NCI-H1930 (cell line): ENCODE measurements at regions not wholly inside any gene's neighbourhood (a gene's known extent, or its start where the extent isn't known, plus 50 kb on each side); places are given as distances from the start of the nearest gene placed in this dataset.

ENCODE experiments used
- DNase-seq, 2 experiments: peaks; one replicate each; lab custom pipeline; 2025; lab: John Stamatoyannopoulos, UW

DNA sequence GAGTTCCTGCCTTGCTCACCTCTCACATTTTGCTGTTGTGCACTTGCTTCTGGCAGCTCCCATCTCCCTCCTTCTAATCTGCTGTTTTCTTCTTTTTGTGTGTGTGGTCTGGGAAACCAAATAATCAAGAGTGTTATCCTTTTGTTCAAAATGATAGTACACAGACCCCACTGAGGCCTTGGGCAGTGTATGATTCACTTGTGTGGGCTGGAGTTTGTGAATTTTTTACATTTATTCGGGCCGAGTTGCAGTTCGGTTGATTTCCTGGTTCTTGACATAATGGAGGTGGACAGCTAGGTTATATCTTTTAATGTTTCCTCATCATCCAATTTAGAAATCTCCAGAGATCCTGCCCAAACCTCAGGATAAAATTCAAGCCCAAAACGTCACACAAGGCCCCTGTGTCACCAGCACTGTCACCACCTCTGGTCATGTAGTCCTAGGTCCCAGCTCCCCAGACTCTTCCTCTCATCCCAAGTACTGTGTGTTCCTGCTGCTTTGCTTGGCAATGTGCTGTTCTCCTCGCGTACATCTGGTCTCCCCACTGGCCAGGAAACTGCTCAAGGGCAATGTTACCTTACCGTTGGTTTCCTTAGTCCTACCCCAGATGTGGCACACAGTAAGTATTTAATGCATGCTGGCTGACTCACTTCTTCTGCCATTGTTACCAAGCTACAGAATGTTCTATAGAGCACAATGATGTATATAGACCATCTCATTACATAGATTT is 55.7 kb upstream of the PHACTR2 start:
- no peak for DNase-seq

GRCh38 chr6:143621159-143621873 is 56.4 kb upstream of the PHACTR2 start:
- no peak for DNase-seq

- no peak for DNase-seq
These were observed 57.3 kb upstream of the PHACTR2 start for GRCh38 chr6:143620447-143620846.

GRCh38 chr6:143619824-143620401 is 57.9 kb upstream of the PHACTR2 start:
- no peak for DNase-seq

DNA sequence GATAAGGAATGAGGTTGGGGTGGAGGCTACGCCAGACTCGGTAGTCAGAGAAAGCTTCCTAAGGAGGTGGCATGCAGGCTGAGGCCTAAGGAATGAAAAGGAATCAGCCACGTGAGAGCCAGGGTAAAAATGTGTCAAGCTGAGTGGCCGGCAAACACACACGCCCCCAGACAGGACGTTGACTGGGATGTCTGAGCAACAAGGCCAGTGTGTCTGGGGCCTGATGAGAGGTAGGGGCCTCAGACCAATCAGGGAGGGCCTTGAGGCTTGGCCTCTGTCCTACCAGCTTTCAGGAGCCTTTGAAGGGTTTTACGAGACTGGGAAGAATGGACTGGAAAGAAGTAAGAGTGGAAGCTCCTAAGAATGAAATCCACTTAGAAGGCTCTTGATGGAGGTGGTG is 61.0 kb upstream of the PHACTR2 start:
- no peak for DNase-seq

GRCh38 chr6:143615785-143616184 is 62.0 kb upstream of the PHACTR2 start:
- no peak for DNase-seq

GRCh38 chr6:143614235-143614634 is 63.5 kb upstream of the PHACTR2 start:
- DNase-seq, result no peak

DNA sequence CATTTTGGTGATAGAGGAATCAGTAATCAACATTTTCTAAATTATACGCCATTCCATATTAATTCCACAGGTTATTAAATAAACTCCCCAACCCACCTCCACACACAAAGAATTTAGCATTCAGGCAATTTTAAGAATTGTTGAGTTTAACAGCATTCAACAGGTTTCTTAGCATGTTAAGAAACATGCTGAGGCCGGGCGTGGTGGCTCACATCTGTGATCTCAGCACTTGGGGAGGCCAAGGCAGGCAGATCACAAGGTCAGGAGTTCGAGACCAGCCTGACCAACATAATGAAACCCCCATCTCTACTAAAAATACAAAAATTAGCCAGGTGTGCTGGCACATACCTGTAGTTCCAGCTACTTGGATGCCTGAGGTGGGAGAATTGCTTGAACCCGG is 64.0 kb upstream of the PHACTR2 start:
- DNase-seq, result no peak

- DNase-seq, result no peak
These were observed 65.6 kb upstream of the PHACTR2 start for GRCh38 chr6:143612186-143612585.

GRCh38 chr6:143611580-143611979 is 66.2 kb upstream of the PHACTR2 start:
- no peak for DNase-seq

- no peak for DNase-seq
These were observed 67.8 kb upstream of the PHACTR2 start for GRCh38 chr6:143609972-143610371.

GRCh38 chr6:143609501-143609900 is 68.3 kb upstream of the PHACTR2 start:
- no peak for DNase-seq

DNA sequence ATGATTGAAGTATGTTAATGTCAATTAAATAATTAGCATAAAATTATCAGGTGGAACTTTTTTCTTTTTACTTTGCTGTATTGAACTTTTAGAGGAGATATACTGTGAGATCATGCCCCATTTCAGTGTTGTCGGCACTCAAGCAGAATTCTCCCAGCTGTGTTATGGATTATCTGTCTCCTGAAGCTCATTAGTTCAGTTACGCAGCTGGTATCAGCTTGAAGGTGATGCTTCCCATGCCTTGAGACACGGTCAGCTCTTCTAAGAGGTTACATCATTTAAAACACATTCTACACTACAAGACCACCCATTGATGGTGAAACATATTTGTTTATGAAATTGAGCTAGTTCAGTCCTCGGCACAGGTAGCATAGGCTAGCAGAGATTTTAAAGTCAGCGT is 68.9 kb upstream of the PHACTR2 start:
- no peak for DNase-seq

DNA sequence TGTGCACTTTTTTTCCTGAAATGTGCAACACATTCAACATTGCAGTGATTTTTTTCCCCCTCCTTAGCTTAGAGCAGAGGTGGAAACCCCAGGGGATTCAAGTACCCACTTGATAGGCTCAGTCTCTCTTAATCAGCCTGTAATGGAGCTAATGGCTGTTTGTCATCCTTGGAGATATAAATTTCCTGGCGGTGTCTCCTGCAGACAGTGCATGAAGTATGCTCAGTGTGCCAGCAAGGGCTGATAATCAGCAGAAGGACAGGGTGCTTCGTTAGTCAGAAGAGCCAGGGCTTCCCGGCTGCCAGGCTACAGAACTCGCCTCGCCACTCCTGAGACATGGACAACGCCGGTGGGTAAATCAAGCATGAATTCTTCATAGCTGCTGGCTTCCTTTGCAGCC is 69.8 kb upstream of the PHACTR2 start:
- no peak for DNase-seq

- DNase-seq, result no peak
These were observed 70.6 kb upstream of the PHACTR2 start for GRCh38 chr6:143607168-143607567.

GRCh38 chr6:143605906-143606521 is 71.8 kb upstream of the PHACTR2 start:
- no peak for DNase-seq

DNA sequence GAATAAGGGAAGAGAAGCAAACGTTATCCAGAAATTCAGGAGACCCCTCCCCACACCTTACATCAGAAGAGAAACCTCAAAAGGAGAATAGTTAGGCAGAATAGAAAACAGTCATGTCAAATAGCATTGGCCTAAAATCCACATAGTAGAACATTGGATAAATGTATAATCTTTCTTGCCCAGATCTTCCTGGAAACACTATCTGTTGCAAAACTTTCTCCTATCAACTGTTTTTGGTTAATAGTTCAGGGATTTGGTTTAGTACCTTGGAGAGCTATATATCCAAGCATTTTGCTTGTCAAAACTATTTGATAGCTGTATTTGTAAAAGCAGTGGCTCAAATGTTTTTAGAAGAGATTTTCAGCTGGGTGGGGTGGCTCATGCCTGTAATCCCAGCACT is 74.3 kb upstream of the PHACTR2 start:
- DNase-seq, result no peak

GRCh38 chr6:143601504-143601903 is 76.3 kb upstream of the PHACTR2 start:
- DNase-seq, result no peak

- DNase-seq, result no peak
These were observed 76.9 kb upstream of the PHACTR2 start for GRCh38 chr6:143600821-143601220.

DNA sequence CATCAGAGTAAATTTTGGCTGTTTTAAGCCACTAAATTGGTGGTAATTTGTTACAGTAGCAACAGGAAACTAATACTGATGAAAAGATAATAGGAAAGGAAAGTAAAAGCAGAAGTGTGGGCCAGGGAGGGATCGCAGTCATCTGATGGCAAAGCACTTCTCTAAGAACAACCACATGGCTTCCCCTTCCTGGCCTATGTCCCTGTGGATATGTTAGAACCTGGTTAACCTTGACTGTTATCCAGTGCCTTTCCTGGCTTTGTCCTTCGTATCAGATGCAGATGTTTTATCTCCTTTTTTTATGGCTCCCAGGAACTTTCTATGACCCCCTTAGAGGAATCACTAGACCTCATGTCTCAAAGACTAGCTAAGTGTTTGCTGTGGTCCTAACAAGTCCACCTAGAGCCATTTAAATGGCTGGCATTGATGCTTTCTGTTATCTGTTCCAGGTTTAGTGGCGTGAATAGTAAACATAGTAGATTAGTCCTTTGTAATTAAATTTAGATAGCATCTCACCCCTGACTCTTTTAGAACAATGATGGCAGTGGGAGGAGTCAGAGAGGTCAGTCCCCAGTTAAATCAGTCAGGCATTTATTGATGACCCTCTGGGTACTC is 79.2 kb upstream of the PHACTR2 start:
- no peak for DNase-seq

GRCh38 chr6:143596866-143597265 is 80.9 kb upstream of the PHACTR2 start:
- DNase-seq, result no peak

- DNase-seq, result no peak
These were observed 82.3 kb upstream of the PHACTR2 start for GRCh38 chr6:143595251-143596036.
